Esophagus muscularis mucosa (tissue), 3 donors: ENCODE measurements at regions not wholly inside any gene's neighbourhood (a gene's known extent, or its start where the extent isn't known, plus 50 kb on each side); places are given as distances from the start of the nearest gene placed in this dataset.

Source experiments
- CTCF ChIP-seq, 3 experiments: fragments of 200-600 bp in 2 of 3; fragments of 450-650 bp in 1 of 3; sonication (generic) in 2 of 3; IDR thresholded peaks; one replicate each; pipeline ENCODE4 v1.5.1; 2017 to 2019; ENCODE audit warnings: antibody characterized with exemption in 3 of 3, mild to moderate bottlenecking in 2 of 3, moderate library complexity in 1 of 3
- POLR2AphosphoS5 ChIP-seq, 2 donors: sonication (generic); formaldehyde crosslinking; IDR thresholded peaks; one replicate each; pipeline ENCODE4 v1.6.1; 2017; ENCODE audit warnings: antibody characterized with exemption in 2 of 2

- TF ChIP-seq CTCF (IDR thresholded peaks at IDR 0.05) (no peak), POLR2AphosphoS5 (IDR thresholded peaks at IDR 0.05) (no peak)
Measured at GRCh38 chr16:22427556-22427955, 53.1 kb upstream of the CDR2 start.
